ENCODE measurements at regions not wholly inside any gene's neighbourhood (a gene's known extent, or its start where the extent isn't known, plus 50 kb on each side); places are given as distances from the start of the nearest gene placed in this dataset.
A peak's percentile ranks its signal among the peaks of the same experiment; 100 is the strongest.

GRCh38 chr13:27708325-27708724 is 84.0 kb upstream of the GSX1 start:
- Histone ChIP-seq H3K4me1 (ENCODE audit: control insufficient read depth in 2 of 2, insufficient read depth in 2 of 2, low read length in 2 of 2) (no peaks in the 10 kb centered on the region), H3K36me3 (ENCODE audit: control insufficient read depth in 2 of 2, insufficient read depth in 2 of 2, low read length in 1 of 2) (no peaks in the 10 kb centered on the region), H3K4me3 (ENCODE audit: low read length in 2 of 2) (no peak overlapping the region), H3K9me3 (ENCODE audit: control insufficient read depth in 2 of 2, insufficient read depth in 1 of 2, low read length in 1 of 2) (no peaks in the 10 kb centered on the region), H3K27me3 (ENCODE audit: control insufficient read depth in 2 of 2, insufficient read depth in 1 of 2, low read length in 1 of 2) (peaks cover 0 to 4% of the 10 kb centered on the region in 2 donors), H3K27ac (ENCODE audit: low read depth in 1 of 2, low read length in 1 of 2) (no peak overlapping the region)
- no peak for DNase-seq (ENCODE audit: low read depth in 6 of 9, low spot score in 9 of 9)
- WGBS: 97% methylated on average over 9 of the region's 9 CpGs

GRCh38 chr13:27709779-27710178 is 82.5 kb upstream of the GSX1 start:
- DNase-seq (ENCODE audit: low read depth in 6 of 9, low spot score in 9 of 9): no peak
- H3K4me3 ChIP-seq (ENCODE audit: low read length in 2 of 2): no peak overlapping the region
- WGBS: 91% methylated on average over 1 of the region's 1 CpG

GRCh38 chr13:27712421-27712820 is 79.9 kb upstream of the GSX1 start:
- Histone ChIP-seq H3K9me3 (ENCODE audit: control insufficient read depth in 2 of 2, insufficient read depth in 1 of 2, low read length in 1 of 2) (no peaks in the 10 kb centered on the region), H3K4me1 (ENCODE audit: control insufficient read depth in 2 of 2, insufficient read depth in 2 of 2, low read length in 2 of 2) (no peaks in the 10 kb centered on the region), H3K4me3 (ENCODE audit: low read length in 2 of 2) (no peak overlapping the region), H3K27ac (ENCODE audit: low read depth in 1 of 2, low read length in 1 of 2) (no peak overlapping the region), H3K36me3 (ENCODE audit: control insufficient read depth in 2 of 2, insufficient read depth in 2 of 2, low read length in 1 of 2) (no peaks in the 10 kb centered on the region), H3K27me3 (ENCODE audit: control insufficient read depth in 2 of 2, insufficient read depth in 1 of 2, low read length in 1 of 2) (peaks cover 0 to 4% of the 10 kb centered on the region in 2 donors)
- DNase-seq (ENCODE audit: low read depth in 6 of 9, low spot score in 9 of 9): peak in 2 of 9 donors; percentile 8 to 24
- 55% methylated on average over 2 of the region's 2 CpGs for WGBS

More at GRCh38 chr13:27709779-27710178, 82.5 kb upstream of the GSX1 start:
- H3K9me3 ChIP-seq (ENCODE audit: control insufficient read depth in 2 of 2, insufficient read depth in 1 of 2, low read length in 1 of 2): no peaks in the 10 kb centered on the region
- no peaks in the 10 kb centered on the region for H3K4me1 ChIP-seq (ENCODE audit: control insufficient read depth in 2 of 2, insufficient read depth in 2 of 2, low read length in 2 of 2)
- H3K27ac ChIP-seq (ENCODE audit: low read depth in 1 of 2, low read length in 1 of 2): no peak overlapping the region
- no peaks in the 10 kb centered on the region for H3K36me3 ChIP-seq (ENCODE audit: control insufficient read depth in 2 of 2, insufficient read depth in 2 of 2, low read length in 1 of 2)
- peaks cover 0 to 4% of the 10 kb centered on the region in 2 donors for H3K27me3 ChIP-seq (ENCODE audit: control insufficient read depth in 2 of 2, insufficient read depth in 1 of 2, low read length in 1 of 2)

- Histone ChIP-seq H3K27ac (ENCODE audit: low read depth in 1 of 2, low read length in 1 of 2) (no peak overlapping the region), H3K4me1 (ENCODE audit: control insufficient read depth in 2 of 2, insufficient read depth in 2 of 2, low read length in 2 of 2) (no peaks in the 10 kb centered on the region), H3K27me3 (ENCODE audit: control insufficient read depth in 2 of 2, insufficient read depth in 1 of 2, low read length in 1 of 2) (no peaks in the 10 kb centered on the region), H3K9me3 (ENCODE audit: control insufficient read depth in 2 of 2, insufficient read depth in 1 of 2, low read length in 1 of 2) (no peaks in the 10 kb centered on the region), H3K36me3 (ENCODE audit: control insufficient read depth in 2 of 2, insufficient read depth in 2 of 2, low read length in 1 of 2) (no peaks in the 10 kb centered on the region), H3K4me3 (ENCODE audit: low read length in 2 of 2) (no peak overlapping the region)
- DNase-seq (ENCODE audit: low read depth in 6 of 9, low spot score in 9 of 9): no peak
- WGBS: 95% methylated on average over 4 of the region's 4 CpGs
Observed at GRCh38 chr13:27713767-27714166, 78.5 kb upstream of the GSX1 start.

GRCh38 chr13:27721681-27722080 is 70.6 kb upstream of the GSX1 start:
- Histone ChIP-seq H3K27ac (ENCODE audit: low read depth in 1 of 2, low read length in 1 of 2) (no peak overlapping the region), H3K36me3 (ENCODE audit: control insufficient read depth in 2 of 2, insufficient read depth in 2 of 2, low read length in 1 of 2) (no peaks in the 10 kb centered on the region), H3K9me3 (ENCODE audit: control insufficient read depth in 2 of 2, insufficient read depth in 1 of 2, low read length in 1 of 2) (no peaks in the 10 kb centered on the region), H3K4me3 (ENCODE audit: low read length in 2 of 2) (no peak overlapping the region), H3K4me1 (ENCODE audit: control insufficient read depth in 2 of 2, insufficient read depth in 2 of 2, low read length in 2 of 2) (no peaks in the 10 kb centered on the region), H3K27me3 (ENCODE audit: control insufficient read depth in 2 of 2, insufficient read depth in 1 of 2, low read length in 1 of 2) (peaks cover 0 to 2% of the 10 kb centered on the region in 2 donors)
- DNase-seq (ENCODE audit: low read depth in 6 of 9, low spot score in 9 of 9): no peak
- WGBS: 91% methylated on average over 2 of the region's 2 CpGs

GRCh38 chr13:27728271-27728670 is 64.0 kb upstream of the GSX1 start:
- no peaks in the 10 kb centered on the region for H3K36me3 ChIP-seq (ENCODE audit: control insufficient read depth in 2 of 2, insufficient read depth in 2 of 2, low read length in 1 of 2)
- no peak overlapping the region for H3K4me3 ChIP-seq (ENCODE audit: low read length in 2 of 2)
- H3K4me1 ChIP-seq (ENCODE audit: control insufficient read depth in 2 of 2, insufficient read depth in 2 of 2, low read length in 2 of 2): no peaks in the 10 kb centered on the region
- no peak overlapping the region for H3K27ac ChIP-seq (ENCODE audit: low read depth in 1 of 2, low read length in 1 of 2)
- H3K27me3 ChIP-seq (ENCODE audit: control insufficient read depth in 2 of 2, insufficient read depth in 1 of 2, low read length in 1 of 2): no peaks in the 10 kb centered on the region
- DNase-seq (ENCODE audit: low read depth in 6 of 9, low spot score in 9 of 9): no peak
- 58% methylated on average over 6 of the region's 6 CpGs for WGBS
- no peaks in the 10 kb centered on the region for H3K9me3 ChIP-seq (ENCODE audit: control insufficient read depth in 2 of 2, insufficient read depth in 1 of 2, low read length in 1 of 2)

GRCh38 chr13:27730191-27730590 is 62.1 kb upstream of the GSX1 start:
- WGBS: 52% methylated on average over 6 of the region's 6 CpGs
- DNase-seq (ENCODE audit: low read depth in 6 of 9, low spot score in 9 of 9): peak in 1 of 9 donors; percentile 2

More at GRCh38 chr13:27730191-27730590, 62.1 kb upstream of the GSX1 start:
- no peak overlapping the region for H3K27ac ChIP-seq (ENCODE audit: low read depth in 1 of 2, low read length in 1 of 2)
- no peaks in the 10 kb centered on the region for H3K27me3 ChIP-seq (ENCODE audit: control insufficient read depth in 2 of 2, insufficient read depth in 1 of 2, low read length in 1 of 2)
- H3K4me1 ChIP-seq (ENCODE audit: control insufficient read depth in 2 of 2, insufficient read depth in 2 of 2, low read length in 2 of 2): no peaks in the 10 kb centered on the region
- H3K9me3 ChIP-seq (ENCODE audit: control insufficient read depth in 2 of 2, insufficient read depth in 1 of 2, low read length in 1 of 2): no peaks in the 10 kb centered on the region
- no peaks in the 10 kb centered on the region for H3K36me3 ChIP-seq (ENCODE audit: control insufficient read depth in 2 of 2, insufficient read depth in 2 of 2, low read length in 1 of 2)
- no peak overlapping the region for H3K4me3 ChIP-seq (ENCODE audit: low read length in 2 of 2)
